ENCODE measurements at regions not wholly inside any gene's neighbourhood (a gene's known extent, or its start where the extent isn't known, plus 50 kb on each side); places are given as distances from the start of the nearest gene placed in this dataset.

GRCh38 chr5:169474226-169474625 lies 109.3 kb upstream of the SPDL1 start (continued):
- TF ChIP-seq CTCFL (IDR thresholded peaks at IDR 0.05; ENCODE audit: borderline replicate concordance, insufficient read depth, low read depth, low read length, poor library complexity, severe bottlenecking) = no peak
- TF ChIP-seq CSDE1 (IDR thresholded peaks at IDR 0.05) = no peak
- TF ChIP-seq PPARD (CRISPR knock-in tag; IDR thresholded peaks at IDR 0.05) = no peak
- TF ChIP-seq ZNF79 (CRISPR knock-in tag; IDR thresholded peaks at IDR 0.05; ENCODE audit: low read depth) = no peak
- TF ChIP-seq ZNF277 (CRISPR knock-in tag; IDR thresholded peaks at IDR 0.05; ENCODE audit: borderline replicate concordance) = no peak
- no peak for TF ChIP-seq ZNF311 (CRISPR knock-in tag; IDR thresholded peaks at IDR 0.05)
- TF ChIP-seq BRD4 (IDR thresholded peaks at IDR 0.05) = no peak

GRCh38 chr5:169472544-169472943 lies 111.0 kb upstream of the SPDL1 start:
- no peak for ATAC-seq
- in situ Hi-C loops (cut with MboI) = no loop called here
- CTCF ChIA-PET (ENCODE audit: low intra/inter-chr PET ratio) = no interaction called here
- intact Hi-C loops (cut with micrococcal nuclease) = no loop called here
- Histone ChIP-seq H3K27me3 (ENCODE audit: control insufficient read depth in 2 of 2, insufficient read depth in 2 of 2, low read length in 2 of 2) (no peaks in the 10 kb centered on the region), H3K4me2 (ENCODE audit: insufficient read depth, low read length) (no peak overlapping the region), H3K27ac (ENCODE audit: extremely low read depth, low read depth, low read length) (no peak overlapping the region), H4K20me1 (replicated peaks; ENCODE audit: control insufficient read depth, insufficient read depth, low read length) (no peaks in the 10 kb centered on the region), H3K9me1 (ENCODE audit: control insufficient read depth, insufficient read depth, low read length) (no peaks in the 10 kb centered on the region), H3K4me1 (replicated peaks in 1 of 2; ENCODE audit: control insufficient read depth in 2 of 2, insufficient read depth in 2 of 2, low read length in 2 of 2) (no peaks in the 10 kb centered on the region), H3K36me3 (ENCODE audit: control insufficient read depth, insufficient read depth, low read length) (no peaks in the 10 kb centered on the region), H2AFZ (ENCODE audit: low read depth, low read length) (no peak overlapping the region), H3K9me3 (replicated peaks; ENCODE audit: control insufficient read depth, insufficient read depth, low read depth, low read length) (no peaks in the 10 kb centered on the region), H3K79me2 (ENCODE audit: control insufficient read depth, insufficient read depth, low read length) (no peaks in the 10 kb centered on the region), H3K4me3 (no peak overlapping the region), H3K9ac (ENCODE audit: insufficient read depth in 1 of 2, low read depth in 2 of 2, low read length in 2 of 2) (no peak overlapping the region)
- BruUV-seq (replicated peaks) = no TSS peak
- no peak for FAIRE-seq
- WGBS (ENCODE audit: insufficient coverage, low coverage, missing lambda C conversion rate) = 0% methylated on average over 5 of the region's 5 CpGs
- POLR2A ChIA-PET = interaction anchor here (0.9 kb wide), 1 partner anchor 11 kb away, joined by 3 read pairs; no protein-coding TSS in a partner anchor
- DNase-seq (ENCODE audit: extremely low read depth in 1 of 4, low spot score in 3 of 4) = no peak
- TF ChIP-seq FOXP4 (CRISPR knock-in tag; IDR thresholded peaks at IDR 0.05; ENCODE audit: borderline replicate concordance) = no peak
- no peak for TF ChIP-seq HNRNPLL (IDR thresholded peaks at IDR 0.05; ENCODE audit: low read depth, low read length, poor library complexity, severe bottlenecking)
- TF ChIP-seq CEBPB (tag; IDR thresholded peaks at IDR 0.05) = no peak
- no peak for TF ChIP-seq HMG20B (CRISPR knock-in tag; IDR thresholded peaks at IDR 0.05)
- no peak for TF ChIP-seq FOXP1 (CRISPR knock-in tag; IDR thresholded peaks at IDR 0.05)
- TF ChIP-seq MTA3 (IDR thresholded peaks at IDR 0.05; ENCODE audit: borderline replicate concordance) = no peak
- no peak for TF ChIP-seq PCBP2 (IDR thresholded peaks at IDR 0.05; ENCODE audit: low read depth, low read length, poor library complexity, severe bottlenecking)
- no peak for TF ChIP-seq ZBTB1 (CRISPR knock-in tag; IDR thresholded peaks at IDR 0.05; ENCODE audit: borderline replicate concordance, low read depth)
- no peak for TF ChIP-seq CC2D1A (IDR thresholded peaks at IDR 0.05)
- TF ChIP-seq MCM7 (IDR thresholded peaks at IDR 0.05) = no peak
- TF ChIP-seq MYC (IDR thresholded peaks at IDR 0.05; ENCODE audit: low read depth, low read length) = no peak
- no peak for TF ChIP-seq MYC (CRISPR knock-in tag; IDR thresholded peaks at IDR 0.05; ENCODE audit: borderline replicate concordance, low read depth)

All from K562 (cell line).